A549 (cell line): ENCODE measurements at regions not wholly inside any gene's neighbourhood (a gene's known extent, or its start where the extent isn't known, plus 50 kb on each side); places are given as distances from the start of the nearest gene placed in this dataset.

Experiments
- ATAC-seq, 2 experiments: fragments of 200-7000 bp in 1 of 2; fragments of >200 bp in 1 of 2; cut with Nextera tagmentation in 1 of 2; cut with Tn5 transposase in 1 of 2; 3 replicates each; pipeline versions ENCODE4 v1.8.0 to v1.9.1; 2018 to 2020; ENCODE audit warnings: mild to moderate bottlenecking in 1 of 2, moderate library complexity in 1 of 2
- CTCF ChIA-PET: fragments of 300-600 bp; sonication (Branson Sonifier 250); formaldehyde crosslinking; extraction: SDS; loops from one replicate; lab custom pipeline; 2021; ENCODE audit warnings: antibody characterized with exemption, inconsistent platforms; lab: Yijun Ruan, JAX
- POLR2A ChIA-PET: fragments of 350-600 bp; formaldehyde crosslinking; extraction: SDS; loops from one replicate; lab custom pipeline; 2021; ENCODE audit warnings: antibody characterized with exemption, inconsistent platforms; lab: Yijun Ruan, JAX
- DNase-seq, 2 experiments: peaks; one replicate each; pipeline versions ENCODE4 v3.0.0 to v3.0.0-alpha.2; 2011 to 2016; ENCODE audit warnings: low read depth in 1 of 2, low spot score in 1 of 2
- FAIRE-seq: peaks from 2 replicates; lab custom pipeline; 2011; peaks lifted over from hg19 to GRCh38; lab: Jason Lieb, UNC
- H3K27ac ChIP-seq, 2 experiments: fragments of >200 bp; sonication (Bioruptor Twin); formaldehyde crosslinking; 3 replicates each; pipeline ENCODE4 v1.5.1; 2016 to 2017
- H3K4me1 ChIP-seq: fragments of >200 bp; sonication (Bioruptor Twin); formaldehyde crosslinking; 3 replicates; pipeline ENCODE4 v1.6.1; 2016
- H3K4me2 ChIP-seq: fragments of >200 bp; sonication (Bioruptor Twin); formaldehyde crosslinking; 3 replicates; pipeline ENCODE4 v1.6.1; 2016
- H3K4me3 ChIP-seq: fragments of >200 bp; sonication (Bioruptor Twin); formaldehyde crosslinking; 3 replicates; pipeline ENCODE4 v1.5.1; 2016
- H3K9me3 ChIP-seq: fragments of >200 bp; sonication (Bioruptor Twin); formaldehyde crosslinking; 3 replicates; pipeline ENCODE4 v1.6.1; 2016
- CBX2 ChIP-seq: fragments of 200-600 bp; sonication (generic); IDR thresholded peaks from 2 replicates; pipeline ENCODE4 v1.6.1; 2016; ENCODE audit warnings: low read depth, mild to moderate bottlenecking, borderline replicate concordance
- CEBPB ChIP-seq, 2 experiments: fragments of >200 bp in 1 of 2; sonication (Bioruptor Twin) in 1 of 2; formaldehyde crosslinking in 1 of 2; IDR thresholded peaks; 2 replicates each; pipeline ENCODE4 v1.6.1; 2012 to 2016
- CHD4 ChIP-seq: fragments of 200-600 bp; sonication (generic); IDR thresholded peaks from 2 replicates; pipeline ENCODE4 v1.6.1; 2016; ENCODE audit warnings: antibody characterized with exemption, mild to moderate bottlenecking, borderline replicate concordance
- EHF ChIP-seq: fragments of 250-450 bp; sonication (Bioruptor Pico); IDR thresholded peaks from 2 replicates; pipeline ENCODE4 v1.5.0; 2020; ENCODE audit warnings: mild to moderate bottlenecking
- EHMT2 ChIP-seq: fragments of 200-600 bp; sonication (generic); IDR thresholded peaks from 2 replicates; pipeline ENCODE4 v1.6.1; 2016; ENCODE audit warnings: antibody characterized with exemption, low read depth, mild to moderate bottlenecking, moderate library complexity
- ESRRA ChIP-seq: fragments of 150-350 bp; IDR thresholded peaks from 2 replicates; pipeline ENCODE4 v1.6.1; 2014; ENCODE audit warnings: mild to moderate bottlenecking, low read length, borderline replicate concordance
- HDAC2 ChIP-seq: fragments of 200-600 bp; sonication (generic); IDR thresholded peaks from 2 replicates; pipeline ENCODE4 v1.6.1; 2016
- HOXA7 ChIP-seq: fragments of 250-450 bp; sonication (Bioruptor Pico); IDR thresholded peaks from 2 replicates; pipeline ENCODE4 v1.5.0; 2020; ENCODE audit warnings: mild to moderate bottlenecking, moderate library complexity
- HOXB5 ChIP-seq: fragments of 250-450 bp; sonication (Bioruptor Pico); IDR thresholded peaks from 2 replicates; pipeline ENCODE4 v1.5.0; 2020; ENCODE audit warnings: mild to moderate bottlenecking, moderate library complexity
- MAFK ChIP-seq: fragments of 450-650 bp; IDR thresholded peaks from 2 replicates; pipeline ENCODE4 v1.6.1; 2014; ENCODE audit not compliant: partially characterized antibody
- MAZ ChIP-seq: fragments of 150-350 bp; IDR thresholded peaks from 2 replicates; pipeline ENCODE4 v1.6.1; 2014; ENCODE audit warnings: antibody characterized with exemption, low read depth, low read length, borderline replicate concordance
- NR3C1 ChIP-seq: fragments of >200 bp; sonication (Bioruptor Twin); formaldehyde crosslinking; IDR thresholded peaks from 3 replicates; pipeline ENCODE4 v1.6.1; 2017
- RAD21 ChIP-seq, 2 experiments: fragments of >200 bp in 1 of 2; sonication (Bioruptor Twin) in 1 of 2; formaldehyde crosslinking in 1 of 2; IDR thresholded peaks in 1 of 2; conservative IDR thresholded peaks in 1 of 2; 2 replicates in 1 of 2; 3 replicates in 1 of 2; pipeline ENCODE4 v1.6.1; 2012 to 2018; ENCODE audit warnings: inconsistent platforms in 1 of 2
- RFX5 ChIP-seq: fragments of 450-650 bp; IDR thresholded peaks from 2 replicates; pipeline ENCODE4 v1.7.1; 2014; ENCODE audit warnings: antibody characterized with exemption, mild to moderate bottlenecking, moderate library complexity
- RNF2 ChIP-seq: fragments of 200-600 bp; sonication (generic); IDR thresholded peaks from 2 replicates; pipeline ENCODE4 v1.6.1; 2016; ENCODE audit warnings: low read depth, mild to moderate bottlenecking, antibody characterized with exemption, moderate library complexity, borderline replicate concordance
- SMC3 ChIP-seq: fragments of >200 bp; sonication (Bioruptor Twin); formaldehyde crosslinking; IDR thresholded peaks from 3 replicates; pipeline ENCODE4 v1.6.1; 2018; ENCODE audit warnings: inconsistent platforms
- ZSCAN20 ChIP-seq: fragments of 250-450 bp; sonication (Bioruptor Pico); IDR thresholded peaks from 2 replicates; pipeline ENCODE4 v1.8.0; 2022; ENCODE audit warnings: mild to moderate bottlenecking, moderate library complexity
- WGBS: methylation state at CpG from one replicate; pipeline ENCODE4 v1.1.6; 2017; ENCODE audit errors: missing lambda C conversion rate; 5-methylcytosine and 5-hydroxymethylcytosine counted together
- TF ChIP-seq, protein P1 (sequence below): IDR thresholded peaks from 2 replicates; pipeline ENCODE4 v1.6.1; 2012
- TF ChIP-seq, protein P2 (sequence below): fragments of 450-650 bp; IDR thresholded peaks from 2 replicates; pipeline ENCODE4 v1.6.1; 2014; ENCODE audit warnings: antibody characterized with exemption
- TF ChIP-seq, protein P3 (sequence below): fragments of 250-450 bp; sonication (Bioruptor Pico); IDR thresholded peaks from 2 replicates; pipeline ENCODE4 v1.5.0; 2021; ENCODE audit warnings: mild to moderate bottlenecking, moderate library complexity, borderline replicate concordance
- TF ChIP-seq, protein P4 (sequence below): fragments of >200 bp; sonication (Bioruptor Twin); formaldehyde crosslinking; IDR thresholded peaks from 3 replicates; pipeline ENCODE4 v1.5.1; 2016
- TF ChIP-seq, protein P5 (sequence below): fragments of 250-450 bp; sonication (Bioruptor Pico); IDR thresholded peaks from 2 replicates; pipeline ENCODE4 v1.5.0; 2020; ENCODE audit warnings: low read depth, mild to moderate bottlenecking, moderate library complexity
- TF ChIP-seq, protein P6 (sequence below): fragments of >200 bp; sonication (Bioruptor Twin); formaldehyde crosslinking; IDR thresholded peaks from 3 replicates; pipeline ENCODE4 v1.6.1; 2016

DNA sequence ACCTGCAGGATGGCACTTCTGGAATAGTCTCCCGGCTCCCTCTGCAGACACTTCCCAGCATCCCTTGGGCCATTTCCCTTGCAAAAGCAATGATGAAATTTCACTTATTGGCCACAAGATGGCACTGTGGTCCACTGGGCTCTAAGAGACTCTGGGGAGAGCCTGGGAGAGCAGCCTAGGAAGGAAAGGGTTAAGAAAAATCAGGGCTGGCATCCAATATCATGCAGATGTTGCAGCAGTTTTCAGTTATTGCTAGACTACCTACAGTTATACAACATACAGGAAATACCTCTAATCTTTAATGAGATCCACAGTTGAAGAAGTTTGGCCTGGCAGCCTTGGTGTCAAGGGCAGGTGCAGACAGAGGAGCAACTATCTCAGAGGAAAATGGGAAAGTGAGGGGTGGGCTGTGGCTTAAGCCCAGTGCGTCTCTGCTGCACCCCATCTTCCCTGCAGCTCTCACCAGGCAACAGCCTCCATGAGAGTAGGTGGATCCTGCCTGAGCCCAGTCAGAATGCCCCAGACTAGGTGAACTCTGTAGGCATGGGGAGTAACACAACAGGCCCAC lies 100.2 kb upstream of the PRSS58 start:
- Histone ChIP-seq H3K4me3 (no peak overlapping the region), H3K4me1 (no peaks in the 10 kb centered on the region), H3K4me2 (peak overlapping the region; percentile 58; the same call in 2 of the 3 replicates), H3K9me3 (no peaks in the 10 kb centered on the region), H3K27ac (no peak overlapping the region)
- no peak for FAIRE-seq
- POLR2A ChIA-PET = no interaction called here
- no peak for TF ChIP-seq HOXB5 (CRISPR knock-in tag)
- 0 out of 3 replicates have a peak, but pooled peaks have one; percentile 35 for TF ChIP-seq SMC3
- TF ChIP-seq, protein P1, sequence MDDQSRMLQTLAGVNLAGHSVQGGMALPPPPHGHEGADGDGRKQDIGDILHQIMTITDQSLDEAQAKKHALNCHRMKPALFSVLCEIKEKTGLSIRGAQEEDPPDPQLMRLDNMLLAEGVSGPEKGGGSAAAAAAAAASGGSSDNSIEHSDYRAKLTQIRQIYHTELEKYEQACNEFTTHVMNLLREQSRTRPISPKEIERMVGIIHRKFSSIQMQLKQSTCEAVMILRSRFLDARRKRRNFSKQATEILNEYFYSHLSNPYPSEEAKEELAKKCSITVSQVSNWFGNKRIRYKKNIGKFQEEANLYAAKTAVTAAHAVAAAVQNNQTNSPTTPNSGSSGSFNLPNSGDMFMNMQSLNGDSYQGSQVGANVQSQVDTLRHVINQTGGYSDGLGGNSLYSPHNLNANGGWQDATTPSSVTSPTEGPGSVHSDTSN = no peak
- peak in 1 of 2 experiments; percentile 56; a peak in 2 of 4 replicates for TF ChIP-seq CEBPB (IDR thresholded peaks at IDR 0.05)
- TF ChIP-seq, protein P2, sequence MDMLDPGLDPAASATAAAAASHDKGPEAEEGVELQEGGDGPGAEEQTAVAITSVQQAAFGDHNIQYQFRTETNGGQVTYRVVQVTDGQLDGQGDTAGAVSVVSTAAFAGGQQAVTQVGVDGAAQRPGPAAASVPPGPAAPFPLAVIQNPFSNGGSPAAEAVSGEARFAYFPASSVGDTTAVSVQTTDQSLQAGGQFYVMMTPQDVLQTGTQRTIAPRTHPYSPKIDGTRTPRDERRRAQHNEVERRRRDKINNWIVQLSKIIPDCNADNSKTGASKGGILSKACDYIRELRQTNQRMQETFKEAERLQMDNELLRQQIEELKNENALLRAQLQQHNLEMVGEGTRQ = no peak
- no peak for TF ChIP-seq RNF2
- TF ChIP-seq MAZ = no peak
- TF ChIP-seq ZSCAN20 (CRISPR knock-in tag) = no peak
- peak; percentile 47 to 48 for TF ChIP-seq RAD21 (conservative IDR thresholded peaks at IDR 0.05 in 1 of 2, IDR thresholded peaks at IDR 0.05 in 1 of 2)
- TF ChIP-seq, protein P3, sequence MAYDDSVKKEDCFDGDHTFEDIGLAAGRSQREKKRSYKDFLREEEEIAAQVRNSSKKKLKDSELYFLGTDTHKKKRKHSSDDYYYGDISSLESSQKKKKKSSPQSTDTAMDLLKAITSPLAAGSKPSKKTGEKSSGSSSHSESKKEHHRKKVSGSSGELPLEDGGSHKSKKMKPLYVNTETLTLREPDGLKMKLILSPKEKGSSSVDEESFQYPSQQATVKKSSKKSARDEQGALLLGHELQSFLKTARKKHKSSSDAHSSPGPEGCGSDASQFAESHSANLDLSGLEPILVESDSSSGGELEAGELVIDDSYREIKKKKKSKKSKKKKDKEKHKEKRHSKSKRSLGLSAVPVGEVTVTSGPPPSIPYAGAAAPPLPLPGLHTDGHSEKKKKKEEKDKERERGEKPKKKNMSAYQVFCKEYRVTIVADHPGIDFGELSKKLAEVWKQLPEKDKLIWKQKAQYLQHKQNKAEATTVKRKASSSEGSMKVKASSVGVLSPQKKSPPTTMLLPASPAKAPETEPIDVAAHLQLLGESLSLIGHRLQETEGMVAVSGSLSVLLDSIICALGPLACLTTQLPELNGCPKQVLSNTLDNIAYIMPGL (CRISPR knock-in tag) = no peak
- no peak for TF ChIP-seq ESRRA
- TF ChIP-seq NR3C1 = no peak
- TF ChIP-seq RFX5 = no peak
- TF ChIP-seq MAFK = no peak
- TF ChIP-seq, protein P4, sequence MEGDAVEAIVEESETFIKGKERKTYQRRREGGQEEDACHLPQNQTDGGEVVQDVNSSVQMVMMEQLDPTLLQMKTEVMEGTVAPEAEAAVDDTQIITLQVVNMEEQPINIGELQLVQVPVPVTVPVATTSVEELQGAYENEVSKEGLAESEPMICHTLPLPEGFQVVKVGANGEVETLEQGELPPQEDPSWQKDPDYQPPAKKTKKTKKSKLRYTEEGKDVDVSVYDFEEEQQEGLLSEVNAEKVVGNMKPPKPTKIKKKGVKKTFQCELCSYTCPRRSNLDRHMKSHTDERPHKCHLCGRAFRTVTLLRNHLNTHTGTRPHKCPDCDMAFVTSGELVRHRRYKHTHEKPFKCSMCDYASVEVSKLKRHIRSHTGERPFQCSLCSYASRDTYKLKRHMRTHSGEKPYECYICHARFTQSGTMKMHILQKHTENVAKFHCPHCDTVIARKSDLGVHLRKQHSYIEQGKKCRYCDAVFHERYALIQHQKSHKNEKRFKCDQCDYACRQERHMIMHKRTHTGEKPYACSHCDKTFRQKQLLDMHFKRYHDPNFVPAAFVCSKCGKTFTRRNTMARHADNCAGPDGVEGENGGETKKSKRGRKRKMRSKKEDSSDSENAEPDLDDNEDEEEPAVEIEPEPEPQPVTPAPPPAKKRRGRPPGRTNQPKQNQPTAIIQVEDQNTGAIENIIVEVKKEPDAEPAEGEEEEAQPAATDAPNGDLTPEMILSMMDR = peak; percentile 66
- TF ChIP-seq EHF (CRISPR knock-in tag) = no peak
- no peak for TF ChIP-seq EHMT2
- no peak for TF ChIP-seq HOXA7
- TF ChIP-seq, protein P5, sequence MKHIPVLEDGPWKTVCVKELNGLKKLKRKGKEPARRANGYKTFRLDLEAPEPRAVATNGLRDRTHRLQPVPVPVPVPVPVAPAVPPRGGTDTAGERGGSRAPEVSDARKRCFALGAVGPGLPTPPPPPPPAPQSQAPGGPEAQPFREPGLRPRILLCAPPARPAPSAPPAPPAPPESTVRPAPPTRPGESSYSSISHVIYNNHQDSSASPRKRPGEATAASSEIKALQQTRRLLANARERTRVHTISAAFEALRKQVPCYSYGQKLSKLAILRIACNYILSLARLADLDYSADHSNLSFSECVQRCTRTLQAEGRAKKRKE (CRISPR knock-in tag) = no peak
- WGBS = 0% methylated on average over 2 of the region's 2 CpGs
- CTCF ChIA-PET = interaction anchor here (1.4 to 2.0 kb wide), 2 partner anchors 14 to 29 kb away, joined by 3 to 5 read pairs; no protein-coding TSS in a partner anchor
- ATAC-seq = peak; percentile 77 to 96
- DNase-seq = peak; percentile 15 to 76

DNA sequence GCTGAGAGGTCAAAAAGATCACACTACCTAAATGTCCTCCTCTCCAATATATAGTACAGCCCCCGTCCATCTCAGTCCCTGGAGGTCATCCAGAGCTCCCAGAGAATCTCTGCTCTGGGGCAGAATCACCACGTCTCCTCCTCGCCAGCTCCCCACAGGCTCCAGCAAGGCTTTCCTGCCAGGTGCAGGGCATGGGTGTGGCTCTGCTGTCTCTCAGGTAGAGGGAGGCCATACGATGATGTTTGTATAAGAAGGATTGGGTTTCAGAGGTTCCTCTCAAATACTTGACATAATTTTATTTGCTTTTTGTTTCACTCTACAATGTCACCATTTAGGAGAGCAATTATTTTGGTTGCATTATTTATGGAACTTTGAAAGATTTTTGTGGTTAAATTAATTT lies 98.3 kb upstream of the PRSS58 start:
- no peak for ATAC-seq
- TF ChIP-seq HDAC2 (no peak), CBX2 (no peak), RFX5 (no peak), CHD4 (no peak)
- TF ChIP-seq, protein P5 (CRISPR knock-in tag) = no peak
- TF ChIP-seq, protein P1 = no peak
- TF ChIP-seq, protein P6, sequence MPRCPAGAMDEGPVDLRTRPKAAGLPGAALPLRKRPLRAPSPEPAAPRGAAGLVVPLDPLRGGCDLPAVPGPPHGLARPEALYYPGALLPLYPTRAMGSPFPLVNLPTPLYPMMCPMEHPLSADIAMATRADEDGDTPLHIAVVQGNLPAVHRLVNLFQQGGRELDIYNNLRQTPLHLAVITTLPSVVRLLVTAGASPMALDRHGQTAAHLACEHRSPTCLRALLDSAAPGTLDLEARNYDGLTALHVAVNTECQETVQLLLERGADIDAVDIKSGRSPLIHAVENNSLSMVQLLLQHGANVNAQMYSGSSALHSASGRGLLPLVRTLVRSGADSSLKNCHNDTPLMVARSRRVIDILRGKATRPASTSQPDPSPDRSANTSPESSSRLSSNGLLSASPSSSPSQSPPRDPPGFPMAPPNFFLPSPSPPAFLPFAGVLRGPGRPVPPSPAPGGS = no peak
- TF ChIP-seq, protein P3 (CRISPR knock-in tag) = no peak

More for the DNA sequence above, 98.3 kb upstream of the PRSS58 start:
- H3K27ac ChIP-seq = no peak overlapping the region
- H3K4me3 ChIP-seq = no peak overlapping the region
- FAIRE-seq = no peak
- no peaks in the 10 kb centered on the region for H3K9me3 ChIP-seq
- 2% methylated on average over 4 of the region's 4 CpGs for WGBS
- DNase-seq = no peak
- ChIA-PET POLR2A (no interaction called here), CTCF (interaction anchor here (0.6 to 1.1 kb wide), 3 partner anchors 127 to 427 kb away, joined by 3 to 4 read pairs (median 3); no protein-coding TSS in a partner anchor)
- no peak overlapping the region for H3K4me2 ChIP-seq
- H3K4me1 ChIP-seq = no peaks in the 10 kb centered on the region
